Naive thymus-derived CD4-positive, alpha-beta T cell (primary cell): ENCODE measurements at regions not wholly inside any gene's neighbourhood (a gene's known extent, or its start where the extent isn't known, plus 50 kb on each side); places are given as distances from the start of the nearest gene placed in this dataset.

Experiments used
- ATAC-seq: fragments of 150-1000 bp; cut with Tn5 transposase; 2 replicates; pipeline ENCODE4 v1.10.0; 2021; ENCODE audit warnings: mild to moderate bottlenecking, moderate library complexity
- CTCF ChIA-PET: fragments of 350-600 bp; sonication (Branson Sonifier 250); formaldehyde crosslinking; loops from one replicate; lab custom pipeline; 2021; ENCODE audit warnings: antibody characterized with exemption; lab: Charles Lee
- POLR2A ChIA-PET: fragments of 350-600 bp; sonication (Branson Sonifier 250); formaldehyde crosslinking; loops from one replicate; lab custom pipeline; 2021; ENCODE audit warnings: antibody characterized with exemption, inconsistent platforms; lab: Charles Lee
- DNase-seq, 9 donors: peaks; one replicate each; pipeline versions ENCODE4 v3.0.0 to v3.0.0-alpha.2; 2020 to 2022; ENCODE audit warnings: mixed read lengths in 1 of 9
- H3K27ac ChIP-seq: one replicate; pipeline ENCODE4 v1.7.0; 2013; ENCODE audit warnings: mild to moderate bottlenecking, low read depth, low read length, moderate library complexity
- H3K27me3 ChIP-seq, 2 donors: one replicate each; pipeline ENCODE4 v1.7.0; 2013; ENCODE audit warnings: low read length in 2 of 2, mild to moderate bottlenecking in 2 of 2, moderate library complexity in 2 of 2; ENCODE audit not compliant: control insufficient read depth in 2 of 2, insufficient read depth in 2 of 2
- H3K36me3 ChIP-seq, 3 experiments: 1 replicate in 2 of 3; 2 replicates in 1 of 3; pipeline ENCODE4 v1.7.0; 2013; ENCODE audit warnings: low read length in 3 of 3, mild to moderate bottlenecking in 3 of 3, moderate library complexity in 1 of 3; ENCODE audit not compliant: insufficient read depth in 3 of 3, control insufficient read depth in 2 of 3
- H3K4me1 ChIP-seq, 2 donors: one replicate each; pipeline ENCODE4 v1.7.0; 2013; ENCODE audit warnings: low read length in 2 of 2, mild to moderate bottlenecking in 2 of 2, moderate library complexity in 1 of 2; ENCODE audit not compliant: control insufficient read depth in 2 of 2, insufficient read depth in 2 of 2
- H3K4me3 ChIP-seq: 2 replicates; pipeline ENCODE4 v1.7.0; 2013; ENCODE audit warnings: mild to moderate bottlenecking, low read length
- H3K9me3 ChIP-seq, 3 experiments: 1 replicate in 2 of 3; 2 replicates in 1 of 3; pipeline ENCODE4 v1.7.0; 2013; ENCODE audit warnings: low read length in 3 of 3; ENCODE audit not compliant: control insufficient read depth in 2 of 3
- H3K27ac Mint-ChIP-seq, 9 donors: one replicate each; pipeline ENCODE4 v1.8.0; 2020 to 2022; ENCODE audit warnings: mixed read lengths in 9 of 9, mild to moderate bottlenecking in 8 of 9, moderate library complexity in 5 of 9, inconsistent platforms in 2 of 9
- H3K27me3 Mint-ChIP-seq, 5 donors: one replicate each; pipeline ENCODE4 v1.8.0; 2021 to 2022; ENCODE audit warnings: mixed read lengths in 5 of 5, mild to moderate bottlenecking in 1 of 5
- H3K36me3 Mint-ChIP-seq, 5 donors: one replicate each; pipeline ENCODE4 v1.8.0; 2020 to 2022; ENCODE audit warnings: mixed read lengths in 5 of 5, mild to moderate bottlenecking in 3 of 5, inconsistent platforms in 1 of 5
- H3K4me1 Mint-ChIP-seq, 7 donors: one replicate each; pipeline ENCODE4 v1.8.0; 2020 to 2022; ENCODE audit warnings: mixed read lengths in 7 of 7, mild to moderate bottlenecking in 3 of 7, inconsistent platforms in 1 of 7
- H3K4me3 Mint-ChIP-seq, 10 donors: one replicate each; pipeline ENCODE4 v1.8.0; 2020 to 2022; ENCODE audit warnings: mild to moderate bottlenecking in 10 of 10, mixed read lengths in 10 of 10, moderate library complexity in 6 of 10, inconsistent platforms in 2 of 10
- H3K9me3 Mint-ChIP-seq, 11 donors: one replicate each; pipeline ENCODE4 v1.8.0; 2020 to 2022; ENCODE audit warnings: mixed read lengths in 11 of 11, mild to moderate bottlenecking in 4 of 11, inconsistent platforms in 1 of 11, moderate library complexity in 1 of 11
- intact Hi-C, 2 donors: fragments of 100-400 bp; cut with micrococcal nuclease; formaldehyde crosslinking; loops; one replicate each; pipeline ENCODE4 v1.15.1; 2023

DNA sequence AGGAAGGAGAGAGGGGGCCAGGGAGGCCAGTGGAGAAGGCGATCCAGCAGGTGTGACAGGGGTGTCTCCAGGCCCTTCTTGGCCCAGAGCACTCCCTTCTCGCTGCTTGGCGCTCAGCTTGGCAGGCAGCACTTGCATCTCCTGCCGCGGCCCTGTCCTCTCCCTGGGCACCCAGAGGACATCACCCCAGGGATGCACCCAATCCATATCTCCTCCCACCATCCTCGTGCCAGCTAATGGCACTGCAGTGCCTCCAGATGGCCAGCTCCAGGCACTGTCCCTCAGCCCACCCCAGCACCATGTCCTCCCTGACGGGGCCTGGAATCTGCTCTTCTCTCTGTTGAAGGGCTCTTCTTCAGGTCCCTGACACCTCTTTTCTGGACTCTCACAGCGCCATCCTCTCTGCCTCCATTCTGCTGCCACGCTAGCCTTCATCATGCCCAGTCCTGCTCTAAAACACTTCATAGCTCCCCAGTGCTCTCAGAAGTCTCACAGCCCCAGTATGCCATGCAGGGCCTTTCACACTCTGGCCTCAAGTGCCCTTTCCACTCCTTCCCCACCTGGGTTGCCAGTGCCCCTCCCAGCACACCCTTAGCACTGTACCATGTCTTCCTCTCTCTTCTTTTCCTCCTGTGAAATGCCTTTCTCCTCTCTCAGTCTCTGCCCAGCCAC is 106.8 kb upstream of the SLC6A11 start:
- Histone ChIP-seq H3K36me3 (no peaks in the 10 kb centered on the region), H3K4me1 (no peaks in the 10 kb centered on the region), H3K27ac (no peak overlapping the region), H3K9me3 (no peaks in the 10 kb centered on the region), H3K27me3 (peaks cover 9 to 20% of the 10 kb centered on the region in 2 donors), H3K4me3 (no peak overlapping the region)
- ATAC-seq (no peak), DNase-seq (no peak)
- Mint-ChIP-seq H3K36me3 (peaks cover 0 to 3% (median 0%) of the 10 kb centered on the region in 5 donors), H3K27ac (peak overlapping the region in 1 of 9 donors; percentile 7), H3K27me3 (peaks cover 61 to 78% (median 67%) of the 10 kb centered on the region in 5 donors), H3K9me3 (peaks cover 0 to 9% (median 2%) of the 10 kb centered on the region in 11 donors), H3K4me1 (peaks cover 0 to 22% (median 5%) of the 10 kb centered on the region in 7 donors), H3K4me3 (peak overlapping the region in 5 of 10 donors; percentile 18 to 56 (median 48))
- intact Hi-C loops, result no loop called here
- ChIA-PET CTCF (no interaction called here), POLR2A (no interaction called here)

DNA sequence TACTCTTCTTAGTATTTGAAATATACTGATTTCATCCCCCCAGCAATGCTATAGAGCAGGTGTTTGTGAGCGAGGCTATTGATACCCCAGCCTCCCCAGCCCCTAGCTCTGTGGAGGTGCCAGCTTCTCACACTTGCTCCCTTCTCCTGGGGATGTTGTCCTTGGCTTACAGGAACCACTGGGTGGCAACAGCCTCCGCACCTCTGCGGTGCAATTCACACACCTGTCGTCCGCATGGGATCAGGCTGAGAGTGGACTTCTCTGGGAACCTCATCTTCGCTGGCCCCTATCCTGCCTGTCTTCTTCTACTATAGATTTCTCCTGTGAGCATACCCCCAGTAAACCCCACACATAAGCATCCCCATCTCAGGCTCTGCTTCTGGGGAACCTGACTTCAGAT is 103.9 kb upstream of the SLC6A11 start:
- ChIA-PET CTCF (interaction anchor here (0.6 kb wide), 1 partner anchor 29 kb away, joined by 3 read pairs; no protein-coding TSS in a partner anchor), POLR2A (no interaction called here)
- Mint-ChIP-seq H3K27ac (no peak overlapping the region), H3K4me1 (peaks cover 0 to 9% (median 2%) of the 10 kb centered on the region in 7 donors), H3K36me3 (peaks cover 0 to 3% (median 0%) of the 10 kb centered on the region in 5 donors), H3K4me3 (no peak overlapping the region), H3K9me3 (peaks cover 0 to 17% (median 3%) of the 10 kb centered on the region in 11 donors), H3K27me3 (peaks cover 40 to 51% (median 47%) of the 10 kb centered on the region in 5 donors)
- no peak overlapping the region for H3K27ac ChIP-seq
- intact Hi-C loops, result no loop called here
- no peak overlapping the region for H3K4me3 ChIP-seq
- no peaks in the 10 kb centered on the region for H3K4me1 ChIP-seq
- no peak for DNase-seq
- H3K27me3 ChIP-seq, result peaks cover 0 to 9% of the 10 kb centered on the region in 2 donors
- no peaks in the 10 kb centered on the region for H3K9me3 ChIP-seq
- no peak for ATAC-seq
- no peaks in the 10 kb centered on the region for H3K36me3 ChIP-seq

DNA sequence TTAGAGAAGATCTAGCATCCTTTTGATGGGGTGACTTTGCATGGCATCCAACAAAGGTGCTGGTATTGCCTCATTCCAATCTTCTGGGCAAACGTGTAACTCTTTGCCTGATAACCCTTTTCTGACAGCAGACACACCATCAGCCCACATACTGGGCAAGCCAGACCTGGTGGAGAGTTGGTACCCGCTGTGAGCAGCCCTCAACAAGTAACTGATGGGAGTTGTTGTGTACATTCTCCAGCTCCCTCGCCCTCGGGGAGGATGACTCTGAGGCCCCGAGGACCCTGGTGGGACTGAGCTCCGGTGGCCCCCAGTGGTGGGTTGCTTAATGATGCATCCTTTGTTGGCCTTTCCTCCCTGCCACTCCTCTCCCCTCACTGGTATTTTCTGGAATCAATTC is 102.4 kb upstream of the SLC6A11 start:
- no peaks in the 10 kb centered on the region for H3K36me3 ChIP-seq
- Mint-ChIP-seq H3K4me3 (no peak overlapping the region), H3K27ac (no peak overlapping the region), H3K27me3 (peaks cover 32 to 46% (median 41%) of the 10 kb centered on the region in 5 donors), H3K36me3 (peaks cover 0 to 3% (median 0%) of the 10 kb centered on the region in 5 donors), H3K4me1 (peaks cover 0 to 7% (median 0%) of the 10 kb centered on the region in 7 donors), H3K9me3 (peaks cover 0 to 17% (median 3%) of the 10 kb centered on the region in 11 donors)
- H3K4me1 ChIP-seq, result no peaks in the 10 kb centered on the region
- no peaks in the 10 kb centered on the region for H3K9me3 ChIP-seq
- H3K4me3 ChIP-seq, result no peak overlapping the region
- ATAC-seq (no peak), DNase-seq (no peak)
- POLR2A ChIA-PET, result no interaction called here
- CTCF ChIA-PET, result no interaction called here
- H3K27ac ChIP-seq, result no peak overlapping the region
- H3K27me3 ChIP-seq, result peaks cover 0 to 3% of the 10 kb centered on the region in 2 donors
- intact Hi-C loops, result no loop called here

DNA sequence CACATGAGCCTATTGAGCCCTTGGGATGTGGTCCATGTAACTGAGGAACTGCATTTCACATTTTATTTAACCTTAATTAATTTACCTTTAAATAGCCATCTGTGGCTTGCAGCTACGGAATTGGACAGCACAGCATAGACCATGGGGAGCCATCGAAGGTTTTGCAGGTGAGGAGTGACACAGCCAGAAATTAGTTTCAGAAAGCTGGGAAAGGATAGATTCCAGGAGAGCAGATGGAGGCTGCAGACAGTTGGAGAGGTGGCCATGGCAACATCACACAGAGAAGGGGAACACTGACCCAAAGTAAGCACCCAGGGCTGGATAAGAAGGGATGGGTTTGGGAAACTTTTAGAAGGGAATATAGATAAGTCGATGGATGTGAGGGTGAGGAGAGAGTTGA is 100.1 kb upstream of the SLC6A11 start:
- no peak for DNase-seq
- Histone ChIP-seq H3K9me3 (no peaks in the 10 kb centered on the region), H3K4me1 (no peaks in the 10 kb centered on the region), H3K27ac (no peak overlapping the region), H3K4me3 (no peak overlapping the region), H3K27me3 (no peaks in the 10 kb centered on the region), H3K36me3 (no peaks in the 10 kb centered on the region)
- H3K9me3 Mint-ChIP-seq, result peaks cover 0 to 17% (median 3%) of the 10 kb centered on the region in 11 donors
- no peaks in the 10 kb centered on the region for H3K4me1 Mint-ChIP-seq
- no peak for ATAC-seq
- no peaks in the 10 kb centered on the region for H3K36me3 Mint-ChIP-seq
- ChIA-PET CTCF (no interaction called here), POLR2A (no interaction called here)
- peaks cover 17 to 30% (median 20%) of the 10 kb centered on the region in 5 donors for H3K27me3 Mint-ChIP-seq
- H3K27ac Mint-ChIP-seq, result no peak overlapping the region
- intact Hi-C loops, result no loop called here
- H3K4me3 Mint-ChIP-seq, result no peak overlapping the region

DNA sequence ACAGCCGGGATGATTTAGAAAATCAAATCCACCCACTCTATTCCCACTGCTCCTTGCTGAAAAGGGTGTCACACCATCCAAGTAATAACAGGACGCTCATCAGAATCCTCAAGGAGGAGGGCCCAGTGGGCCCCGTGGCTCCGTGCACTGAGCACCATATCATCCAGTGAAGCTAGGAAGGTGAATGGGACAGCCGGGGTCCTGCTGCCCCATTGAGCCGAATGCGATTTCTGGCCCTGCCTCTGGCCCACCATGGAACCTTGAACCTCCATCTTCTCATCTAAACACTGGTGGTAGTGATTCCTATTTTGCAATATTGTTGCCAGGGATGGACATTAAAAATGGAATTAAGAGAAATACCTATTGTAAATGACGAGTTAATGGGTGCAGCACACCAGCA is 99.1 kb upstream of the SLC6A11 start:
- no peaks in the 10 kb centered on the region for H3K36me3 ChIP-seq
- H3K4me3 ChIP-seq, result no peak overlapping the region
- H3K27me3 Mint-ChIP-seq, result peaks cover 12 to 22% (median 18%) of the 10 kb centered on the region in 5 donors
- no peak overlapping the region for H3K27ac ChIP-seq
- POLR2A ChIA-PET, result no interaction called here
- no peaks in the 10 kb centered on the region for H3K9me3 ChIP-seq
- no peaks in the 10 kb centered on the region for H3K4me1 Mint-ChIP-seq
- DNase-seq (no peak), ATAC-seq (no peak)
- CTCF ChIA-PET, result no interaction called here
- H3K27me3 ChIP-seq, result no peaks in the 10 kb centered on the region
- H3K4me3 Mint-ChIP-seq, result no peak overlapping the region
- peaks cover 0 to 17% (median 3%) of the 10 kb centered on the region in 11 donors for H3K9me3 Mint-ChIP-seq
- no peaks in the 10 kb centered on the region for H3K4me1 ChIP-seq
- intact Hi-C loops, result no loop called here
- H3K27ac Mint-ChIP-seq, result no peak overlapping the region
- no peaks in the 10 kb centered on the region for H3K36me3 Mint-ChIP-seq

DNA sequence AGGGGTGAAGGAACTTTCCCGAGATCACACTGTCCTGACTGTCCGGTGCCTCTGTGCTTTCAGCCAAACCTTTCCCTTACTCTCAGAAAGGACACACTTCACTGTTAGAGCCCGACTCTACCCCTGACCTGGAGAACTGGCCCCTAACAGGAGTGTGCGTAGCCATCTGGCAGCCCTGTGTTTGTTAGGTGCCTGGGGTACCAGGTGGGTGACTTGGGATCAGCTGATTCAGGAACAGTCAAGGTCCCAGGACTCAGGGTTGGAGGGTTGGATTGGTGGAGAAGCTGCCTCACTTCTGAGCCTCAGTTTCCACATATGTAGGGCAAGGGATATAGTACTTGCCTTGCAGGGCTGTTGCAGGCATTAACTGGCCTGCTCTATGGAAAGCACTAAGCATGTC is 98.3 kb upstream of the SLC6A11 start:
- CTCF ChIA-PET, result no interaction called here

DNA sequence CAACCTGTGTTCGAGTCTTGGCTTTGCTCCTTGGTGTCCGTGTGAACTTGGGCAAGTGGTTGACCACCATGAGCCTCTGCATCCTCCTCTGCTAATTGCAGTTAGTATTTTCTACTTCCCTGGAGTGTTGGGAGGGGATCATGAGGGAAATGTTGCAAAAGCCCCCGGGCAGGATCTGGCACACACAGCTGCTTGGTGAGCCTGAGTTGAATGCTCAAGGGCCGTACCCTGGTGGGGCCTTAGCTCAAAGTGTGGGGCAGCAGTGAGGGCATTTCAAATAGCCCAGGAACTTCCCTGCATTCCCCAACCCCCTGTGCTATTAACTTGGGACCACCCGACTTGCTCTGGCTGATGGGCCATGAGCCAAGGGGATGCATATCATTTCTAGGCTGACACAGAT is 94.9 kb upstream of the SLC6A11 start:
- ATAC-seq, result no peak
- no peaks in the 10 kb centered on the region for H3K4me1 ChIP-seq

More for the DNA sequence above, 98.3 kb upstream of the SLC6A11 start:
- ATAC-seq, result no peak
- no peaks in the 10 kb centered on the region for H3K27me3 ChIP-seq
- H3K27me3 Mint-ChIP-seq, result peaks cover 7 to 18% (median 16%) of the 10 kb centered on the region in 5 donors
- no peak overlapping the region for H3K27ac ChIP-seq
- no peak overlapping the region for H3K4me3 ChIP-seq
- intact Hi-C loops, result no loop called here
- no peaks in the 10 kb centered on the region for H3K4me1 ChIP-seq
- H3K27ac Mint-ChIP-seq, result no peak overlapping the region
- H3K36me3 Mint-ChIP-seq, result no peaks in the 10 kb centered on the region
- POLR2A ChIA-PET, result no interaction called here
- DNase-seq, result no peak
- no peak overlapping the region for H3K4me3 Mint-ChIP-seq
- H3K36me3 ChIP-seq, result no peaks in the 10 kb centered on the region
- peaks cover 0 to 17% (median 3%) of the 10 kb centered on the region in 11 donors for H3K9me3 Mint-ChIP-seq
- no peaks in the 10 kb centered on the region for H3K9me3 ChIP-seq
- H3K4me1 Mint-ChIP-seq, result no peaks in the 10 kb centered on the region

More for the DNA sequence above, 94.9 kb upstream of the SLC6A11 start:
- Mint-ChIP-seq H3K27me3 (peaks cover 0 to 25% (median 5%) of the 10 kb centered on the region in 5 donors), H3K9me3 (peaks cover 0 to 4% (median 0%) of the 10 kb centered on the region in 11 donors), H3K36me3 (no peaks in the 10 kb centered on the region), H3K27ac (no peak overlapping the region), H3K4me1 (no peaks in the 10 kb centered on the region), H3K4me3 (no peak overlapping the region)
- no peak overlapping the region for H3K4me3 ChIP-seq
- no peaks in the 10 kb centered on the region for H3K36me3 ChIP-seq
- CTCF ChIA-PET, result no interaction called here
- intact Hi-C loops, result no loop called here
- POLR2A ChIA-PET, result no interaction called here
- H3K27me3 ChIP-seq, result no peaks in the 10 kb centered on the region
- no peak for DNase-seq
- H3K9me3 ChIP-seq, result no peaks in the 10 kb centered on the region
- no peak overlapping the region for H3K27ac ChIP-seq
